OCI-LY3 (cell line): ENCODE measurements at regions not wholly inside any gene's neighbourhood (a gene's known extent, or its start where the extent isn't known, plus 50 kb on each side); places are given as distances from the start of the nearest gene placed in this dataset.

Experiments
- EZH2phosphoT487 ChIP-seq: fragments of 200-600 bp; shearing (Covaris generic); IDR thresholded peaks from 2 replicates; pipeline ENCODE4 v1.6.1; 2018; ENCODE audit warnings: antibody characterized with exemption, mixed run types, low read depth
- TF ChIP-seq, protein P1 (sequence below): fragments of 200-600, 300-600 bp; sonication (generic); IDR thresholded peaks from 2 replicates; pipeline ENCODE4 v1.5.1; 2014; ENCODE audit warnings: antibody characterized with exemption, low read length, low read depth

DNA sequence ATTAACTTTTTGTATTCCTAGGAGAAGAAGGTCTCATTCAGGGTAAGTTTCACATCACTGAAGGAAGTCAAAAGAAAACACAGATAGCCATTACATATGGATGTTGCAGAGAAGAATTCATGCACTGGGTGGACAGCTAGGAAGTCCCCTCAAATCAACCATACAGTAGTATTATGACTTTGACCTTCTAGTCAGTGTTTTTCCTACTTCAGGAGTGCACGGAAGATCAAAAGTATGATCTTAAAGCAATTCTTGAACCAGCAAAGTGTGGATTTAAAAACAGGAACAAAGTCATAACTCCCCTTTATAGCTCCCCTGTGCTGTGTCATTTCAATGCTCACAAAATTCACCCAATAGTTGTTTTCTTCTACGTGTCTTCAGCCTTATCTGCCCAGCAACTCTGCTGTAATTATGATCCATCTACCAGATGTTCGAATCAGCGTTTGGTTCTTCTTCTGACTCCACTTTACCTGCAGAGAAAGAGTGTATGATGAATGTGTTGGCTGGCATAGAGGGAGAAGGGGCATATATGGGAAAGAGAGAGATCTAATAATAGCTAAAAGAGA lies 118.1 kb upstream of the MEIS2 start:
- TF ChIP-seq, protein P1, sequence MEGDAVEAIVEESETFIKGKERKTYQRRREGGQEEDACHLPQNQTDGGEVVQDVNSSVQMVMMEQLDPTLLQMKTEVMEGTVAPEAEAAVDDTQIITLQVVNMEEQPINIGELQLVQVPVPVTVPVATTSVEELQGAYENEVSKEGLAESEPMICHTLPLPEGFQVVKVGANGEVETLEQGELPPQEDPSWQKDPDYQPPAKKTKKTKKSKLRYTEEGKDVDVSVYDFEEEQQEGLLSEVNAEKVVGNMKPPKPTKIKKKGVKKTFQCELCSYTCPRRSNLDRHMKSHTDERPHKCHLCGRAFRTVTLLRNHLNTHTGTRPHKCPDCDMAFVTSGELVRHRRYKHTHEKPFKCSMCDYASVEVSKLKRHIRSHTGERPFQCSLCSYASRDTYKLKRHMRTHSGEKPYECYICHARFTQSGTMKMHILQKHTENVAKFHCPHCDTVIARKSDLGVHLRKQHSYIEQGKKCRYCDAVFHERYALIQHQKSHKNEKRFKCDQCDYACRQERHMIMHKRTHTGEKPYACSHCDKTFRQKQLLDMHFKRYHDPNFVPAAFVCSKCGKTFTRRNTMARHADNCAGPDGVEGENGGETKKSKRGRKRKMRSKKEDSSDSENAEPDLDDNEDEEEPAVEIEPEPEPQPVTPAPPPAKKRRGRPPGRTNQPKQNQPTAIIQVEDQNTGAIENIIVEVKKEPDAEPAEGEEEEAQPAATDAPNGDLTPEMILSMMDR: no peak
- no peak for TF ChIP-seq EZH2phosphoT487
